Brain microvascular endothelial cell (primary cell): ENCODE measurements at regions not wholly inside any gene's neighbourhood (a gene's known extent, or its start where the extent isn't known, plus 50 kb on each side); places are given as distances from the start of the nearest gene placed in this dataset.

Experiments used
- DNase-seq: peaks from one replicate; pipeline ENCODE4 v3.0.0-alpha.2; 2020
- H3K27ac ChIP-seq: fragments of 250-450 bp; sonication (Bioruptor Pico); 2 replicates; pipeline ENCODE4 v1.5.1; 2020; ENCODE audit warnings: mild to moderate bottlenecking, moderate library complexity
- H3K27me3 ChIP-seq: fragments of 250-450 bp; sonication (Bioruptor Pico); replicated peaks from 2 replicates; pipeline ENCODE4 v1.5.1; 2020; ENCODE audit warnings: mild to moderate bottlenecking
- H3K36me3 ChIP-seq: fragments of 250-450 bp; sonication (Bioruptor Pico); replicated peaks from 2 replicates; pipeline ENCODE4 v1.5.1; 2020; ENCODE audit warnings: mild to moderate bottlenecking
- H3K4me3 ChIP-seq: 2 replicates; pipeline ENCODE4 v1.5.1; 2011; ENCODE audit warnings: low read depth, mild to moderate bottlenecking, control low read depth, low read length, moderate library complexity
- CTCF ChIP-seq: IDR thresholded peaks from 2 replicates; pipeline ENCODE4 v1.5.1; 2011; ENCODE audit warnings: low read depth, mild to moderate bottlenecking, moderate library complexity, low read length, control low read depth, inconsistent platforms; ENCODE audit errors: missing control alignments
- in situ Hi-C: cut with HindIII; loops from 2 replicates; pipeline ENCODE4 v1.10.0; 2017; ENCODE audit warnings: low sequenced_read_pairs, low pct_ligation_motif_present

GRCh38 chr2:121128741-121129659, 156.0 kb downstream of the TFCP2L1 start:
- H3K4me3 ChIP-seq: no peak overlapping the region
- peak; percentile 21 for DNase-seq
- H3K27me3 ChIP-seq: no peaks in the 10 kb centered on the region
- in situ Hi-C loops: no loop called here
- TF ChIP-seq CTCF: peak; percentile 89
- no peak overlapping the region for H3K27ac ChIP-seq
- H3K36me3 ChIP-seq: no peaks in the 10 kb centered on the region

- Histone ChIP-seq H3K4me3 (no peak overlapping the region), H3K27ac (no peak overlapping the region), H3K27me3 (no peaks in the 10 kb centered on the region), H3K36me3 (no peaks in the 10 kb centered on the region)
- DNase-seq: no peak
- no peak for TF ChIP-seq CTCF
- in situ Hi-C loops: no loop called here
These were observed 155.3 kb downstream of the TFCP2L1 start for GRCh38 chr2:121129692-121130091.

- Histone ChIP-seq H3K4me3 (no peak overlapping the region), H3K27me3 (no peaks in the 10 kb centered on the region), H3K36me3 (no peaks in the 10 kb centered on the region), H3K27ac (no peak overlapping the region)
- no peak for TF ChIP-seq CTCF
- DNase-seq: no peak
- in situ Hi-C loops: no loop called here
These were observed 154.6 kb downstream of the TFCP2L1 start for GRCh38 chr2:121130301-121130850.

GRCh38 chr2:121131375-121131774, 153.6 kb downstream of the TFCP2L1 start:
- Histone ChIP-seq H3K27me3 (no peaks in the 10 kb centered on the region), H3K27ac (no peak overlapping the region), H3K36me3 (no peaks in the 10 kb centered on the region), H3K4me3 (no peak overlapping the region)
- DNase-seq: no peak
- in situ Hi-C loops: no loop called here
- no peak for TF ChIP-seq CTCF

GRCh38 chr2:121132054-121132761, 152.8 kb downstream of the TFCP2L1 start:
- in situ Hi-C loops: no loop called here
- H3K36me3 ChIP-seq: no peaks in the 10 kb centered on the region

More at GRCh38 chr2:121132054-121132761, 152.8 kb downstream of the TFCP2L1 start:
- Histone ChIP-seq H3K27ac (no peak overlapping the region), H3K27me3 (no peaks in the 10 kb centered on the region), H3K4me3 (no peak overlapping the region)
- DNase-seq: no peak
- TF ChIP-seq CTCF: no peak
